Activated CD4-positive, CD25-positive, alpha-beta regulatory T cell (primary cell): ENCODE measurements at regions not wholly inside any gene's neighbourhood (a gene's known extent, or its start where the extent isn't known, plus 50 kb on each side); places are given as distances from the start of the nearest gene placed in this dataset.
"Not testable (repeated sequence)": the region's sequence is repeated elsewhere in the genome, so short reads cannot be mapped to it uniquely, and the experiment has no call there.

Experiments used
- DNase-seq, 4 experiments: peaks; one replicate each; lab custom pipeline; 2025; lab: John Stamatoyannopoulos, UW

- no peak for DNase-seq
These were observed 91.5 kb upstream of the RREB1 start for GRCh38 chr6:7016226-7016625.

GRCh38 chr6:7021301-7021700 is 86.5 kb upstream of the RREB1 start:
- no peak for DNase-seq

GRCh38 chr6:7025861-7026260 is 81.9 kb upstream of the RREB1 start:
- no peak for DNase-seq

GRCh38 chr6:7028963-7029362 is 78.8 kb upstream of the RREB1 start:
- not testable (repeated sequence) for DNase-seq

- not testable (repeated sequence) for DNase-seq
These were observed 76.8 kb upstream of the RREB1 start for GRCh38 chr6:7030968-7031367.

- no peak for DNase-seq
These were observed 74.6 kb upstream of the RREB1 start for GRCh38 chr6:7033202-7033601.

GRCh38 chr6:7034055-7034454 is 73.7 kb upstream of the RREB1 start:
- no peak for DNase-seq

- no peak for DNase-seq
These were observed 71.9 kb upstream of the RREB1 start for GRCh38 chr6:7035837-7036249.

- DNase-seq: no peak
These were observed 66.2 kb upstream of the RREB1 start for GRCh38 chr6:7041511-7042026.

GRCh38 chr6:7042056-7042653 is 65.6 kb upstream of the RREB1 start:
- DNase-seq: no peak

GRCh38 chr6:7042654-7043545 is 64.9 kb upstream of the RREB1 start:
- DNase-seq: no peak

- DNase-seq: no peak
These were observed 62.4 kb upstream of the RREB1 start for GRCh38 chr6:7045331-7045730.

GRCh38 chr6:7045746-7046145 is 62.0 kb upstream of the RREB1 start:
- no peak for DNase-seq

- DNase-seq: no peak
These were observed 60.6 kb upstream of the RREB1 start for GRCh38 chr6:7047128-7047527.

- DNase-seq: no peak
These were observed 59.8 kb upstream of the RREB1 start for GRCh38 chr6:7047966-7048365.

GRCh38 chr6:7048894-7049293 is 58.9 kb upstream of the RREB1 start:
- DNase-seq: no peak

GRCh38 chr6:7050004-7050403 is 57.8 kb upstream of the RREB1 start:
- DNase-seq: no peak

- peak in 1 of 4 experiments; percentile 26 for DNase-seq
These were observed 56.6 kb upstream of the RREB1 start for GRCh38 chr6:7050872-7051779.

GRCh38 chr6:7051780-7052442 is 55.9 kb upstream of the RREB1 start:
- DNase-seq: peak in 2 of 4 experiments; percentile 31 to 40

- no peak for DNase-seq
These were observed 55.2 kb upstream of the RREB1 start for GRCh38 chr6:7052443-7053011.

- DNase-seq: no peak
These were observed 54.5 kb upstream of the RREB1 start for GRCh38 chr6:7053125-7053774.
